ENCODE measurements at regions not wholly inside any gene's neighbourhood (a gene's known extent, or its start where the extent isn't known, plus 50 kb on each side); places are given as distances from the start of the nearest gene placed in this dataset.

- no peak overlapping the region for H3K27ac ChIP-seq (ENCODE audit: low read depth, low read length)
- H3K9me3 ChIP-seq (ENCODE audit: control insufficient read depth, insufficient read depth, low read length) = no peaks in the 10 kb centered on the region
- H3K36me3 ChIP-seq (ENCODE audit: control insufficient read depth, insufficient read depth, low read length) = no peaks in the 10 kb centered on the region
- H3K4me1 ChIP-seq (ENCODE audit: control insufficient read depth, insufficient read depth, low read length) = no peaks in the 10 kb centered on the region
- H3K4me3 ChIP-seq (ENCODE audit: low read depth, low read length) = no peak overlapping the region
- H3K27me3 ChIP-seq (ENCODE audit: control insufficient read depth, insufficient read depth, low read length) = no peaks in the 10 kb centered on the region
- H3K9ac ChIP-seq (ENCODE audit: low read depth, low read length) = no peak overlapping the region
Measured at GRCh38 chr3:83092521-83093221, 1331.2 kb upstream of the GBE1 start.

GRCh38 chr3:83076041-83076440 lies 1314.6 kb upstream of the GBE1 start:
- H3K27ac ChIP-seq (ENCODE audit: low read depth, low read length) = no peak overlapping the region
- H3K4me3 ChIP-seq (ENCODE audit: low read depth, low read length) = no peak overlapping the region
- no peak overlapping the region for H3K9ac ChIP-seq (ENCODE audit: low read depth, low read length)
- no peaks in the 10 kb centered on the region for H3K27me3 ChIP-seq (ENCODE audit: control insufficient read depth, insufficient read depth, low read length)
- no peaks in the 10 kb centered on the region for H3K9me3 ChIP-seq (ENCODE audit: control insufficient read depth, insufficient read depth, low read length)
- H3K36me3 ChIP-seq (ENCODE audit: control insufficient read depth, insufficient read depth, low read length) = no peaks in the 10 kb centered on the region
- H3K4me1 ChIP-seq (ENCODE audit: control insufficient read depth, insufficient read depth, low read length) = no peaks in the 10 kb centered on the region

DNA sequence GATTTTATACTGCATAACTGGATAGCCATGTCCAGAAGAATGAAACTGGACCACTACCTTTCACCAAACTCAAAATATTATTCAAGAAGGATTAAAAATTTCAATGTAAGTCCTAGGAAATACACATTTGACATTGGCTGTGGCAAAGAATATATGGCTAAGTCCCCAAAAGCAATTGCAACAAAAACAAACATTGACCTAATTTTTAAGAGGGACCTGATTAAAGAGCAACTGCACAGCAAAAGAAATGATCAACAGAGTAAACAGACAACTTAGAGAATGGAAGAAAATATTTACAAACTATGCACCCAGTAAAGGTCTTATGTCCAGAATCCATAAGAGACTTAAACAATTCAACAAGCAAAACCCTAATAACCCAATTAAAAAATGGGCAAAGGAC lies 1313.0 kb upstream of the GBE1 start:
- Histone ChIP-seq H3K4me1 (ENCODE audit: control insufficient read depth, insufficient read depth, low read length) (no peaks in the 10 kb centered on the region), H3K36me3 (ENCODE audit: control insufficient read depth, insufficient read depth, low read length) (no peaks in the 10 kb centered on the region), H3K9me3 (ENCODE audit: control insufficient read depth, insufficient read depth, low read length) (no peaks in the 10 kb centered on the region), H3K9ac (ENCODE audit: low read depth, low read length) (no peak overlapping the region), H3K27ac (ENCODE audit: low read depth, low read length) (no peak overlapping the region), H3K4me3 (ENCODE audit: low read depth, low read length) (no peak overlapping the region), H3K27me3 (ENCODE audit: control insufficient read depth, insufficient read depth, low read length) (no peaks in the 10 kb centered on the region)

DNA sequence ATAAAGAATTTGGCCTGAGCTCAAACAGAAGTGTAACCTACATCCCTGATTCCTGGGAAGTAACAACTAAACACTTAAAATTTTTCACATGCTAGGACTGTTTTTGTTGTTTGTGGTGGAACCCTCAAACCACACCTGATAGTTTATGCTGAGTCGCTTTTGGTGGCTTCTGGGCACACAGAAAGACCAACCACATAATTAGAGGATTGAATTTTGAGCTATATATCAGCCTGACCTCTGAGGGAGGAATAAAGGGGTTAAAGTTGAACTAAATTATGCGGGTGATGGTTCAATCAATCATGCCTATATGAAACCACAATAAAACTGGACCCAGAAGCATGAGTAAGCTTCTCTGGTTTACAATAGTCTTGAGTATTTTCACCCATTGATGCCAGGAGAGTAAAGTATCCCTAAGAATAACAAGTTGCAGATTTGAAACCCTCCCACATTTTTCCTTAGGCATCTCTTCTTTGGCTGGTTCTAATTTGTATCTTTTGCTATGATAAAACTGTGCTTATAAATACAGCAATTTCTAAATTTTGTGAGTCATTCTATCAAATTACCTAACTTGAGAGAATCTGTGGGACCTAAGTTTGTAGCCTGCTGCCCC lies 1304.5 kb upstream of the GBE1 start:
- peaks cover 4% of the 10 kb centered on the region; the same call in 1 of the 2 replicates for H3K9me3 ChIP-seq (ENCODE audit: control insufficient read depth, insufficient read depth, low read length)

GRCh38 chr3:83063446-83063845 lies 1302.0 kb upstream of the GBE1 start:
- Histone ChIP-seq H3K36me3 (ENCODE audit: control insufficient read depth, insufficient read depth, low read length) (no peaks in the 10 kb centered on the region), H3K27me3 (ENCODE audit: control insufficient read depth, insufficient read depth, low read length) (no peaks in the 10 kb centered on the region), H3K27ac (ENCODE audit: low read depth, low read length) (no peak overlapping the region), H3K4me1 (ENCODE audit: control insufficient read depth, insufficient read depth, low read length) (no peaks in the 10 kb centered on the region), H3K4me3 (ENCODE audit: low read depth, low read length) (no peak overlapping the region), H3K9me3 (ENCODE audit: control insufficient read depth, insufficient read depth, low read length) (peaks cover 9% of the 10 kb centered on the region), H3K9ac (ENCODE audit: low read depth, low read length) (no peak overlapping the region)

More for the DNA sequence above, 1304.5 kb upstream of the GBE1 start:
- Histone ChIP-seq H3K36me3 (ENCODE audit: control insufficient read depth, insufficient read depth, low read length) (no peaks in the 10 kb centered on the region), H3K27ac (ENCODE audit: low read depth, low read length) (no peak overlapping the region), H3K4me3 (ENCODE audit: low read depth, low read length) (no peak overlapping the region), H3K27me3 (ENCODE audit: control insufficient read depth, insufficient read depth, low read length) (no peaks in the 10 kb centered on the region), H3K9ac (ENCODE audit: low read depth, low read length) (no peak overlapping the region), H3K4me1 (ENCODE audit: control insufficient read depth, insufficient read depth, low read length) (no peaks in the 10 kb centered on the region)

- H3K4me3 ChIP-seq (ENCODE audit: low read depth, low read length) = no peak overlapping the region
- no peaks in the 10 kb centered on the region for H3K9me3 ChIP-seq (ENCODE audit: control insufficient read depth, insufficient read depth, low read length)
- no peaks in the 10 kb centered on the region for H3K4me1 ChIP-seq (ENCODE audit: control insufficient read depth, insufficient read depth, low read length)
Measured at GRCh38 chr3:83048556-83048955, 1287.1 kb upstream of the GBE1 start.

DNA sequence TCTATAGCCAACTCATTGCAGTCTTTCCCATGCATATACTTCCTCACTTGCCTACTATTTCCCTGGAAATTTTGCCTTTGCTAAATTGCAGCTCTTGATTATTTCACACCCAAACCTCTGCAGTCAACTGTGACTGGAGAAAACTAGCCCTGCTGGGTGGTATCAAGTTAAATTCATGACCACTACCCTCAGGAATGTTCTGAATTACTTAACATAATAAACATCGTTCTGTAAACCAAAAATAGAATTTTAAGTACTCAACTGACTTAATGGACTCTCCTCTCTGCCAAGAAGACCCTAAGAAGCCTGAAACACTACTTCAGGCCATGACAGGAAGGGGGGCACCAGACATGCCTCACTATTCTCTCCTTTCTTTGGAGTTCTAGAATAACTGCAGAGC lies 1278.0 kb upstream of the GBE1 start:
- no peaks in the 10 kb centered on the region for H3K9me3 ChIP-seq (ENCODE audit: control insufficient read depth, insufficient read depth, low read length)
- no peaks in the 10 kb centered on the region for H3K27me3 ChIP-seq (ENCODE audit: control insufficient read depth, insufficient read depth, low read length)
- H3K4me3 ChIP-seq (ENCODE audit: low read depth, low read length) = no peak overlapping the region
- H3K4me1 ChIP-seq (ENCODE audit: control insufficient read depth, insufficient read depth, low read length) = no peaks in the 10 kb centered on the region
- no peak overlapping the region for H3K27ac ChIP-seq (ENCODE audit: low read depth, low read length)
- no peaks in the 10 kb centered on the region for H3K36me3 ChIP-seq (ENCODE audit: control insufficient read depth, insufficient read depth, low read length)
- H3K9ac ChIP-seq (ENCODE audit: low read depth, low read length) = no peak overlapping the region

More at GRCh38 chr3:83048556-83048955, 1287.1 kb upstream of the GBE1 start:
- no peak overlapping the region for H3K9ac ChIP-seq (ENCODE audit: low read depth, low read length)
- H3K27me3 ChIP-seq (ENCODE audit: control insufficient read depth, insufficient read depth, low read length) = no peaks in the 10 kb centered on the region
- no peaks in the 10 kb centered on the region for H3K36me3 ChIP-seq (ENCODE audit: control insufficient read depth, insufficient read depth, low read length)
- no peak overlapping the region for H3K27ac ChIP-seq (ENCODE audit: low read depth, low read length)

DNA sequence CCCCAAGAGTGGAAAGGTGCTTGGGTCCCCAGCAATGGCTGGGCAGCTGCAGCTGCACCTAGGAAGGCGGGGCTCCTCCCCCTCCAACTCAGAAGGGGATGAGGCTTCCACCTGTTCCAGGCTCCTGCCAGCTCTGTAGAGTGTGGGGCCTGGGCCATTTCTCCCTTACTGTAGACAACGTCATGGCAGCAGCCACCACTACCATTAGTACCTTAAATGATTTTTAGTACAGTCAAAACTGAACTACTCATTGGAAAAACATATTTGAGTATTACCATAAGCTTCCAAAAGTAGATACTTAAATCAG lies 1274.2 kb upstream of the GBE1 start:
- Histone ChIP-seq H3K9ac (ENCODE audit: low read depth, low read length) (no peak overlapping the region), H3K27ac (ENCODE audit: low read depth, low read length) (no peak overlapping the region), H3K27me3 (ENCODE audit: control insufficient read depth, insufficient read depth, low read length) (no peaks in the 10 kb centered on the region), H3K36me3 (ENCODE audit: control insufficient read depth, insufficient read depth, low read length) (no peaks in the 10 kb centered on the region), H3K4me1 (ENCODE audit: control insufficient read depth, insufficient read depth, low read length) (no peaks in the 10 kb centered on the region), H3K4me3 (ENCODE audit: low read depth, low read length) (no peak overlapping the region), H3K9me3 (ENCODE audit: control insufficient read depth, insufficient read depth, low read length) (no peaks in the 10 kb centered on the region)

GRCh38 chr3:83034806-83035703 lies 1273.6 kb upstream of the GBE1 start:
- no peak overlapping the region for H3K27ac ChIP-seq (ENCODE audit: low read depth, low read length)
- no peak overlapping the region for H3K4me3 ChIP-seq (ENCODE audit: low read depth, low read length)
- no peaks in the 10 kb centered on the region for H3K9me3 ChIP-seq (ENCODE audit: control insufficient read depth, insufficient read depth, low read length)
- no peaks in the 10 kb centered on the region for H3K36me3 ChIP-seq (ENCODE audit: control insufficient read depth, insufficient read depth, low read length)
- no peaks in the 10 kb centered on the region for H3K27me3 ChIP-seq (ENCODE audit: control insufficient read depth, insufficient read depth, low read length)
- no peak overlapping the region for H3K9ac ChIP-seq (ENCODE audit: low read depth, low read length)
- H3K4me1 ChIP-seq (ENCODE audit: control insufficient read depth, insufficient read depth, low read length) = no peaks in the 10 kb centered on the region

DNA sequence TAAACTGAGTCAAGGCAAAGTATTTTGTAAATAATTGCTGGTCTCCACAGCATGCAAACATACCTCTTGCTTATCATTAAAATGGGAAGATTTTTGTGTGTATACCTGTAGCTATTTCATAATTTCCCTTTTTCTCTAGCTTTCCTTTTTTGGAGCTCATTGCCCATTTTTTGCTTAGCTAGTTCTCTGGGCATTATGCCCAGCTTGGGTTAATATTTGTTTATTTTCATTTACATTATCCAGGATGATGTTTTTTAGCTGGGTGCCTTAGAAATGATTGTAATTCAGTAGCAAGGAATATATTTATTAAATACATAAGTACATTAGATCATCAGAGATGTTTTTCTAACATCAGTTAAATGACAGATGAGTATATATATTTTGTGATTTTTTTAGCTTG lies 1271.7 kb upstream of the GBE1 start:
- no peaks in the 10 kb centered on the region for H3K4me1 ChIP-seq (ENCODE audit: control insufficient read depth, insufficient read depth, low read length)
- H3K4me3 ChIP-seq (ENCODE audit: low read depth, low read length) = no peak overlapping the region
- no peaks in the 10 kb centered on the region for H3K9me3 ChIP-seq (ENCODE audit: control insufficient read depth, insufficient read depth, low read length)
- H3K9ac ChIP-seq (ENCODE audit: low read depth, low read length) = no peak overlapping the region
- no peaks in the 10 kb centered on the region for H3K27me3 ChIP-seq (ENCODE audit: control insufficient read depth, insufficient read depth, low read length)
- H3K36me3 ChIP-seq (ENCODE audit: control insufficient read depth, insufficient read depth, low read length) = no peaks in the 10 kb centered on the region
- no peak overlapping the region for H3K27ac ChIP-seq (ENCODE audit: low read depth, low read length)

GRCh38 chr3:83023086-83023485 lies 1261.6 kb upstream of the GBE1 start:
- Histone ChIP-seq H3K4me1 (ENCODE audit: control insufficient read depth, insufficient read depth, low read length) (no peaks in the 10 kb centered on the region), H3K27me3 (ENCODE audit: control insufficient read depth, insufficient read depth, low read length) (no peaks in the 10 kb centered on the region), H3K9me3 (ENCODE audit: control insufficient read depth, insufficient read depth, low read length) (no peaks in the 10 kb centered on the region), H3K9ac (ENCODE audit: low read depth, low read length) (no peak overlapping the region), H3K27ac (ENCODE audit: low read depth, low read length) (no peak overlapping the region), H3K4me3 (ENCODE audit: low read depth, low read length) (no peak overlapping the region), H3K36me3 (ENCODE audit: control insufficient read depth, insufficient read depth, low read length) (no peaks in the 10 kb centered on the region)
